Motor neuron (in vitro differentiated cells): ENCODE measurements at regions not wholly inside any gene's neighbourhood (a gene's known extent, or its start where the extent isn't known, plus 50 kb on each side); places are given as distances from the start of the nearest gene placed in this dataset.
"Not testable (repeated sequence)": the region's sequence is repeated elsewhere in the genome, so short reads cannot be mapped to it uniquely, and the experiment has no call there.

Experiments
- ATAC-seq, 8 experiments: fragments of 200-7000 bp; cut with Tn5 transposase; replicated peaks in 6 of 8; 2 replicates each; pipeline ENCODE4 v1.8.0; 2021; ENCODE audit warnings: mild to moderate bottlenecking in 8 of 8, moderate library complexity in 8 of 8
- H3K27ac ChIP-seq, 2 donors: fragments of 250-450 bp; sonication (Bioruptor Pico); 2 replicates each; pipeline ENCODE4 v1.9.0; 2021; ENCODE audit warnings: antibody characterized with exemption in 2 of 2, mild to moderate bottlenecking in 2 of 2, moderate library complexity in 1 of 2
- H3K4me1 ChIP-seq, 2 donors: fragments of 250-450 bp; sonication (Bioruptor Pico); replicated peaks in 1 of 2; 2 replicates each; pipeline ENCODE4 v1.6.1; 2021; ENCODE audit warnings: antibody characterized with exemption in 2 of 2, mild to moderate bottlenecking in 2 of 2, moderate library complexity in 1 of 2
- H3K4me3 ChIP-seq, 5 donors: fragments of 250-450 bp; sonication (Bioruptor Pico); 2 replicates each; pipeline ENCODE4 v1.9.0; 2021; ENCODE audit warnings: antibody characterized with exemption in 5 of 5, mild to moderate bottlenecking in 5 of 5, moderate library complexity in 4 of 5
- WGBS, 10 experiments: fragments of 450-650 bp; shearing (Covaris generic); methylation state at CpG; one replicate each; pipeline ENCODE4 v1.0.0; 2022; 5-methylcytosine and 5-hydroxymethylcytosine counted together
- in situ Hi-C, 9 experiments: fragments of 400-800 bp; cut with MboI; loops; one replicate each; pipeline ENCODE4 v1.15.0; 2021; ENCODE audit warnings: low sequenced_read_pairs in 9 of 9, low pct_unique_long_range_greater_than_20kb in 2 of 9; ENCODE audit not compliant: unreplicated experiment in 9 of 9

GRCh38 chr2:149783284-149783683 is 195.7 kb upstream of the MMADHC start:
- WGBS, 10 experiments = 83 to 100% (median 86%) methylated on average over 1 of the region's 1 CpG; no CpG with 5 or more reads in 3 of the 10 experiments
- in situ Hi-C loops = loop anchor here in 3 of 9 experiments (25.0 kb wide), 3 partner anchors 171 to 704 kb away; partner anchors contain the start of gene RND3 (in 1 of the 3)
- Histone ChIP-seq H3K4me1 (no peaks in the 10 kb centered on the region), H3K27ac (no peak overlapping the region), H3K4me3 (no peak overlapping the region)
- ATAC-seq = no peak

- ATAC-seq = peak in 3 of 8 experiments; percentile 38 to 94 (median 87)
- H3K4me3 ChIP-seq = no peak overlapping the region
- in situ Hi-C loops = loop anchor here in 3 of 9 experiments (25.0 kb wide), 3 partner anchors 170 to 705 kb away; partner anchors contain the start of gene RND3 (in 1 of the 3)
- H3K27ac ChIP-seq = no peak overlapping the region
- no peaks in the 10 kb centered on the region for H3K4me1 ChIP-seq
- WGBS, 10 experiments = 0 to 100% (median 83%) methylated on average over 1 of the region's 1 CpG
These were observed 195.0 kb upstream of the MMADHC start for GRCh38 chr2:149782572-149782971.

- WGBS, 10 experiments = 40 to 100% (median 70%) methylated on average over 1 of the region's 1 CpG; no CpG with 5 or more reads in 6 of the 10 experiments
- no peak for ATAC-seq
- Histone ChIP-seq H3K4me3 (no peak overlapping the region), H3K4me1 (no peaks in the 10 kb centered on the region), H3K27ac (no peak overlapping the region)
- in situ Hi-C loops = loop anchor here in 3 of 9 experiments (25.0 kb wide), 3 partner anchors 169 to 706 kb away; partner anchors contain the start of gene RND3 (in 1 of the 3)
These were observed 193.8 kb upstream of the MMADHC start for GRCh38 chr2:149781263-149781808.

GRCh38 chr2:149773006-149773405 is 185.4 kb upstream of the MMADHC start:
- H3K4me3 ChIP-seq = no peak overlapping the region
- WGBS, 10 experiments = 25 to 100% (median 80%) methylated on average over 1 of the region's 1 CpG
- H3K4me1 ChIP-seq = no peaks in the 10 kb centered on the region
- in situ Hi-C loops = no loop called here
- ATAC-seq = no peak
- H3K27ac ChIP-seq = no peak overlapping the region

GRCh38 chr2:149768320-149768799 is 180.8 kb upstream of the MMADHC start:
- 0 to 67% (median 17%) methylated on average over 1 of the region's 1 CpG; no CpG with 5 or more reads in 2 of the 10 experiments for WGBS, 10 experiments
- in situ Hi-C loops = no loop called here
- no peak overlapping the region for H3K4me3 ChIP-seq
- ATAC-seq = no peak
- H3K27ac ChIP-seq = no peak overlapping the region
- no peaks in the 10 kb centered on the region for H3K4me1 ChIP-seq

- Histone ChIP-seq H3K27ac (no peak overlapping the region), H3K4me3 (no peak overlapping the region), H3K4me1 (no peaks in the 10 kb centered on the region)
- WGBS, 10 experiments = 12 to 100% (median 78%) methylated on average over 1 to 3 of the region's 3 CpGs
- in situ Hi-C loops = no loop called here
- peak in 3 of 8 experiments; percentile 48 to 85 (median 67) for ATAC-seq
These were observed 180.0 kb upstream of the MMADHC start for GRCh38 chr2:149767516-149767974.

- Histone ChIP-seq H3K27ac (no peak overlapping the region), H3K4me1 (no peaks in the 10 kb centered on the region), H3K4me3 (no peak overlapping the region)
- no peak for ATAC-seq
- in situ Hi-C loops = no loop called here
These were observed 178.8 kb upstream of the MMADHC start for GRCh38 chr2:149766339-149766738.

GRCh38 chr2:149765636-149766035 is 178.1 kb upstream of the MMADHC start:
- Histone ChIP-seq H3K27ac (no peak overlapping the region), H3K4me3 (no peak overlapping the region), H3K4me1 (no peaks in the 10 kb centered on the region)
- in situ Hi-C loops = no loop called here
- no peak for ATAC-seq

GRCh38 chr2:149765003-149765402 is 177.4 kb upstream of the MMADHC start:
- ATAC-seq = no peak
- Histone ChIP-seq H3K27ac (no peak overlapping the region), H3K4me1 (no peaks in the 10 kb centered on the region), H3K4me3 (no peak overlapping the region)
- WGBS, 10 experiments = 60 to 100% (median 85%) methylated on average over 1 to 2 of the region's 2 CpGs; no CpG with 5 or more reads in 2 of the 10 experiments
- in situ Hi-C loops = no loop called here

- no peak for ATAC-seq
- Histone ChIP-seq H3K27ac (no peak overlapping the region), H3K4me3 (no peak overlapping the region), H3K4me1 (no peaks in the 10 kb centered on the region)
- in situ Hi-C loops = no loop called here
- WGBS, 10 experiments = 33 to 98% (median 86%) methylated on average over 3 to 6 of the region's 6 CpGs; no CpG with 5 or more reads in 2 of the 10 experiments
These were observed 175.8 kb upstream of the MMADHC start for GRCh38 chr2:149763358-149763757.

GRCh38 chr2:149761611-149762010 is 174.0 kb upstream of the MMADHC start:
- Histone ChIP-seq H3K4me1 (no peaks in the 10 kb centered on the region), H3K27ac (no peak overlapping the region), H3K4me3 (no peak overlapping the region)
- no peak for ATAC-seq
- 11 to 100% (median 93%) methylated on average over 1 to 2 of the region's 2 CpGs; no CpG with 5 or more reads in 3 of the 10 experiments for WGBS, 10 experiments
- in situ Hi-C loops = no loop called here

- ATAC-seq, H3K4me3 ChIP-seq, H3K4me1 ChIP-seq, in situ Hi-C loops, H3K27ac ChIP-seq: not testable (repeated sequence)
- 33 to 100% (median 88%) methylated on average over 1 to 2 of the region's 2 CpGs; no CpG with 5 or more reads in 3 of the 10 experiments for WGBS, 10 experiments
These were observed 171.8 kb upstream of the MMADHC start for GRCh38 chr2:149759382-149759781.

- in situ Hi-C loops, ATAC-seq: not testable (repeated sequence)
- 60% methylated on average over 1 of the region's 1 CpG; no CpG with 5 or more reads in 9 of the 10 experiments for WGBS, 10 experiments
These were observed 167.1 kb upstream of the MMADHC start for GRCh38 chr2:149754722-149755121.

GRCh38 chr2:149747456-149747855 is 159.9 kb upstream of the MMADHC start:
- 14 to 100% (median 71%) methylated on average over 1 of the region's 1 CpG; no CpG with 5 or more reads in 1 of the 10 experiments for WGBS, 10 experiments
- Histone ChIP-seq H3K27ac (no peak overlapping the region), H3K4me3 (no peak overlapping the region), H3K4me1 (peaks cover 0 to 12% of the 10 kb centered on the region in 2 donors)
- ATAC-seq = no peak
- in situ Hi-C loops = no loop called here

More at GRCh38 chr2:149754722-149755121, 167.1 kb upstream of the MMADHC start:
- not testable (repeated sequence) for H3K4me3 ChIP-seq, H3K27ac ChIP-seq, H3K4me1 ChIP-seq
